Ureter (tissue), 1 donor: ENCODE measurements at regions not wholly inside any gene's neighbourhood (a gene's known extent, or its start where the extent isn't known, plus 50 kb on each side); places are given as distances from the start of the nearest gene placed in this dataset.

ENCODE experiments used
- DNase-seq: peaks from one replicate; pipeline ENCODE4 v3.0.0-alpha.2; 2020; ENCODE audit warnings: low spot score
- donor health status: DM: yes; HTN: yes; CAD: no.

- DNase-seq = peak; percentile 58
Observed at GRCh38 chr10:32171204-32171603, 115.0 kb upstream of the KIF5B start.

- no peak for DNase-seq
Observed at GRCh38 chr10:32169556-32169955, 113.3 kb upstream of the KIF5B start.

GRCh38 chr10:32167450-32167849, 111.2 kb upstream of the KIF5B start:
- no peak for DNase-seq

GRCh38 chr10:32166365-32166764, 110.1 kb upstream of the KIF5B start:
- DNase-seq = no peak

GRCh38 chr10:32163762-32164148, 107.5 kb upstream of the KIF5B start:
- no peak for DNase-seq

- no peak for DNase-seq
Observed at GRCh38 chr10:32163071-32163761, 107.0 kb upstream of the KIF5B start.

- DNase-seq = no peak
Observed at GRCh38 chr10:32161586-32161985, 105.4 kb upstream of the KIF5B start.

GRCh38 chr10:32160864-32161263, 104.6 kb upstream of the KIF5B start:
- DNase-seq = no peak

- DNase-seq = no peak
Observed at GRCh38 chr10:32159264-32159663, 103.0 kb upstream of the KIF5B start.

- DNase-seq = no peak
Observed at GRCh38 chr10:32156031-32156495, 99.8 kb upstream of the KIF5B start.

- no peak for DNase-seq
Observed at GRCh38 chr10:32155075-32155516, 98.9 kb upstream of the KIF5B start.

- DNase-seq = no peak
Observed at GRCh38 chr10:32153931-32154330, 97.7 kb upstream of the KIF5B start.

GRCh38 chr10:32153252-32153651, 97.0 kb upstream of the KIF5B start:
- DNase-seq = no peak

GRCh38 chr10:32151871-32152270, 95.6 kb upstream of the KIF5B start:
- no peak for DNase-seq

- no peak for DNase-seq
Observed at GRCh38 chr10:32150532-32151101, 94.4 kb upstream of the KIF5B start.

GRCh38 chr10:32149252-32149955, 93.2 kb upstream of the KIF5B start:
- peak; percentile 54 for DNase-seq

GRCh38 chr10:32148864-32149251, 92.6 kb upstream of the KIF5B start:
- no peak for DNase-seq

GRCh38 chr10:32147730-32148129, 91.5 kb upstream of the KIF5B start:
- DNase-seq = no peak

GRCh38 chr10:32146166-32146565, 89.9 kb upstream of the KIF5B start:
- DNase-seq = no peak

GRCh38 chr10:32144817-32145688, 88.8 kb upstream of the KIF5B start:
- no peak for DNase-seq

- no peak for DNase-seq
Observed at GRCh38 chr10:32143302-32143847, 87.2 kb upstream of the KIF5B start.

GRCh38 chr10:32142646-32143045, 86.4 kb upstream of the KIF5B start:
- no peak for DNase-seq
